ENCODE measurements at regions not wholly inside any gene's neighbourhood (a gene's known extent, or its start where the extent isn't known, plus 50 kb on each side); places are given as distances from the start of the nearest gene placed in this dataset.

GRCh38 chr5:91283899-91284298 is 99.2 kb downstream of the ARRDC3 start:
- DNase-seq (ENCODE audit: low read depth), result peak; percentile 67

GRCh38 chr5:91283326-91283725 is 99.8 kb downstream of the ARRDC3 start:
- DNase-seq (ENCODE audit: low read depth), result peak; percentile 24

GRCh38 chr5:91282210-91282609 is 100.9 kb downstream of the ARRDC3 start:
- no peak for DNase-seq (ENCODE audit: low read depth)

- peak; percentile 88 for DNase-seq (ENCODE audit: low read depth)
Observed at GRCh38 chr5:91281401-91281800, 101.7 kb downstream of the ARRDC3 start.

- DNase-seq (ENCODE audit: low read depth), result peak; percentile 98
Observed at GRCh38 chr5:91280362-91281269, 102.5 kb downstream of the ARRDC3 start.

GRCh38 chr5:91277840-91278239 is 105.3 kb downstream of the ARRDC3 start:
- DNase-seq (ENCODE audit: low read depth), result peak; percentile 25

- peak; percentile 35 for DNase-seq (ENCODE audit: low read depth)
Observed at GRCh38 chr5:91277093-91277626, 106.0 kb downstream of the ARRDC3 start.

- peak; percentile 81 for DNase-seq (ENCODE audit: low read depth)
Observed at GRCh38 chr5:91272858-91273257, 110.3 kb downstream of the ARRDC3 start.

GRCh38 chr5:91271999-91272398 is 111.1 kb downstream of the ARRDC3 start:
- no peak for DNase-seq (ENCODE audit: low read depth)

GRCh38 chr5:91269198-91269597 is 113.9 kb downstream of the ARRDC3 start:
- DNase-seq (ENCODE audit: low read depth), result no peak

- peak; percentile 68 for DNase-seq (ENCODE audit: low read depth)
Observed at GRCh38 chr5:91266184-91266705, 116.9 kb downstream of the ARRDC3 start.

- DNase-seq (ENCODE audit: low read depth), result no peak
Observed at GRCh38 chr5:91264311-91265051, 118.6 kb downstream of the ARRDC3 start.

- no peak for DNase-seq (ENCODE audit: low read depth)
Observed at GRCh38 chr5:91263898-91264297, 119.2 kb downstream of the ARRDC3 start.

- no peak for DNase-seq (ENCODE audit: low read depth)
Observed at GRCh38 chr5:91257301-91257700, 125.8 kb downstream of the ARRDC3 start.

- DNase-seq (ENCODE audit: low read depth), result no peak
Observed at GRCh38 chr5:91256142-91256524, 127.0 kb downstream of the ARRDC3 start.

- no peak for DNase-seq (ENCODE audit: low read depth)
Observed at GRCh38 chr5:91255396-91256141, 127.5 kb downstream of the ARRDC3 start.

- DNase-seq (ENCODE audit: low read depth), result no peak
Observed at GRCh38 chr5:91252916-91253315, 130.2 kb downstream of the ARRDC3 start.

GRCh38 chr5:91245871-91246270 is 137.2 kb downstream of the ARRDC3 start:
- DNase-seq (ENCODE audit: low read depth), result peak; percentile 35

- no peak for DNase-seq (ENCODE audit: low read depth)
Observed at GRCh38 chr5:91245074-91245452, 138.1 kb downstream of the ARRDC3 start.

GRCh38 chr5:91244380-91245073 is 138.6 kb downstream of the ARRDC3 start:
- no peak for DNase-seq (ENCODE audit: low read depth)

- DNase-seq (ENCODE audit: low read depth), result no peak
Observed at GRCh38 chr5:91243852-91244251, 139.3 kb downstream of the ARRDC3 start.
